ENCODE measurements at regions not wholly inside any gene's neighbourhood (a gene's known extent, or its start where the extent isn't known, plus 50 kb on each side); places are given as distances from the start of the nearest gene placed in this dataset.

DNA sequence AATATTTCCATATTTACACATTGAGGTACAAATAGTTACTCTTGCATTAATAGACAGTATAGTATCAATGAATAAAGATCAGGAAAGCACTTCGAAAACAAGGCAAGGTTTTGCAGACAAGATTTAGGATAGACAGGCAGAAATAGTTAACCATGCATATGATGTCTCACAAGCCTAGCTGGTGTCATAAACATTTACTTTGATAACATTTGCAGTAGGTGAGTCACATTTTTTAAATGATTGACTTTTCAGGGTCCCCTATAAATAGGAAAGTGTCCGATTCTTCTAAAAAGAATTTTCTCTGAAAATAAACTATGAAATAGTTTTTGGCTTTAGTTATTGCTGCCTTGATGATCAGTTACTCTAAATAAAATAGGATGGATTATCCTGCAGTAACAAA is 162.1 kb downstream of the SNX18 start:
- H3K9me3 ChIP-seq = no peaks in the 10 kb centered on the region
- no peaks in the 10 kb centered on the region for H3K36me3 ChIP-seq
- WGBS = 91% methylated on average over 2 of the region's 2 CpGs
- H3K27ac ChIP-seq = no peak overlapping the region
- no peak overlapping the region for H3K4me3 ChIP-seq
- H3K4me1 ChIP-seq = no peaks in the 10 kb centered on the region
- no peak for TF ChIP-seq EP300 (IDR thresholded peaks at IDR 0.05)
- no peak for TF ChIP-seq POLR2A (IDR thresholded peaks at IDR 0.05)
- TF ChIP-seq, protein P1, sequence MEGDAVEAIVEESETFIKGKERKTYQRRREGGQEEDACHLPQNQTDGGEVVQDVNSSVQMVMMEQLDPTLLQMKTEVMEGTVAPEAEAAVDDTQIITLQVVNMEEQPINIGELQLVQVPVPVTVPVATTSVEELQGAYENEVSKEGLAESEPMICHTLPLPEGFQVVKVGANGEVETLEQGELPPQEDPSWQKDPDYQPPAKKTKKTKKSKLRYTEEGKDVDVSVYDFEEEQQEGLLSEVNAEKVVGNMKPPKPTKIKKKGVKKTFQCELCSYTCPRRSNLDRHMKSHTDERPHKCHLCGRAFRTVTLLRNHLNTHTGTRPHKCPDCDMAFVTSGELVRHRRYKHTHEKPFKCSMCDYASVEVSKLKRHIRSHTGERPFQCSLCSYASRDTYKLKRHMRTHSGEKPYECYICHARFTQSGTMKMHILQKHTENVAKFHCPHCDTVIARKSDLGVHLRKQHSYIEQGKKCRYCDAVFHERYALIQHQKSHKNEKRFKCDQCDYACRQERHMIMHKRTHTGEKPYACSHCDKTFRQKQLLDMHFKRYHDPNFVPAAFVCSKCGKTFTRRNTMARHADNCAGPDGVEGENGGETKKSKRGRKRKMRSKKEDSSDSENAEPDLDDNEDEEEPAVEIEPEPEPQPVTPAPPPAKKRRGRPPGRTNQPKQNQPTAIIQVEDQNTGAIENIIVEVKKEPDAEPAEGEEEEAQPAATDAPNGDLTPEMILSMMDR (IDR thresholded peaks at IDR 0.05) = no peak
- TF ChIP-seq POLR2AphosphoS5 (IDR thresholded peaks at IDR 0.05) = no peak
- no peak for DNase-seq (ENCODE audit: low spot score in 2 of 2)
- no peaks in the 10 kb centered on the region for H3K27me3 ChIP-seq

DNA sequence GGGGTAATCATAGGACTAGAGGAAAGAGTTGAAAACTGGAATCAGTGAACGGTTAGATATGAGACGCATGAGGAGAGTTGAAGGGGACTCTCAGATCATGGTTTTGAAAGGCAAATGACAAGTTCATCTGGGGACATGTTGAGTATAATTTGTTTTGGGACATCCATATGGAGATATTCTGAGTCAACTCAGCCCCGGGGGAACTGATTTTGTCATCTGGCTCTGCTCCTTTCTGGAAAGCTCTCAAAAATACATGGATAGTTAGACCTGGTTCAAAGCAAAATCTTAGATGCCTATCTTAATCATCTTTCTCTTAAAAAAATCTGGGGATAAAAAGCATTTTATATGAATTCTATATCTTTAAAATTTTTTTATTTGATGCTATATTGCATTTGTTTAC is 161.2 kb downstream of the SNX18 start:
- no peaks in the 10 kb centered on the region for H3K4me1 ChIP-seq
- no peak overlapping the region for H3K27ac ChIP-seq
- H3K9me3 ChIP-seq = no peaks in the 10 kb centered on the region
- 48% methylated on average over 3 of the region's 3 CpGs for WGBS
- H3K4me3 ChIP-seq = no peak overlapping the region
- no peaks in the 10 kb centered on the region for H3K27me3 ChIP-seq
- no peak for TF ChIP-seq POLR2A (IDR thresholded peaks at IDR 0.05)
- TF ChIP-seq, protein P1 (IDR thresholded peaks at IDR 0.05) = no peak
- no peak for TF ChIP-seq POLR2AphosphoS5 (IDR thresholded peaks at IDR 0.05)
- TF ChIP-seq EP300 (IDR thresholded peaks at IDR 0.05) = no peak
- DNase-seq (ENCODE audit: low spot score in 2 of 2) = no peak
- H3K36me3 ChIP-seq = no peaks in the 10 kb centered on the region

DNA sequence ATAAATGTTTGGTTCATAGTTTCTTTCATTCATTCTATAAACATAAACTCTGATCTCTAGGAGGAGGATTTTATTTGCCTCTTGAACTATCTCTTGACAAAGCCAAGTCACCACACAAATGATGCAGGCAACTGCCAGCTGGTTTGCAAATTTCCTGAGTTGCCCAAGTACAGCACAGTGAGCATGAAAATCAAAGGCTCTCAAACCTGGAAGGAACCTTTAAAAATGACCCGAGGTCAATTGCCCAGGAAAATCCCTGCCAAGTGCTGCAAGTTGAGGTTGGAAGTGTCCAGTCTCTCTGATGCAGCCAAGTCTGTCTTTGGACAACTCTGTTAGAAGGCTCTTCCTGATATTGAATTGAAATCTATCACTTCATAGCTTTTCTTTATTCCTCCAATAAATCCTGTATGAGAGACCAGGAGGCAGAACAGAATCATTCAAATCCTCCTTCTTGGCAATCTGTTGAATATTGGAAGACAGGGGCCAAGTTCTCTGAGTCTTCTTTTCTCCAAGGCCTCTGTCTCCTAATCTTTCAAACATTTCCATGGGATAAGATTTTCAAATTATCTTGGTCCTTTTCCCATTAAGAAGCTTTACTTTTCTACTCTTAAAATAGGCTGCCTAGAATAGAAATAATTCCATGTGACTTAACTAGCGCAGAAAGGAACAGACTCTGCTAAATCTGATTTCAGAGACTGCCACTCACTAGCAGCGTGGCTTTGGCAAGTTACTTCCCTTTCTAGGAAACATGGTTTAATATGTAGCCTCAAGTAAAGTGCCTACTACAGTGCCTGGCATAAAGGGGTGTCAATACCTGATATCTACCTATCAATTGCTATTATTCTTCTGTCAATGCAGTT is 159.2 kb downstream of the SNX18 start:
- no peaks in the 10 kb centered on the region for H3K36me3 ChIP-seq
- H3K27me3 ChIP-seq = no peaks in the 10 kb centered on the region
- DNase-seq (ENCODE audit: low spot score in 2 of 2) = no peak
- H3K27ac ChIP-seq = no peak overlapping the region
- WGBS = 59% methylated on average over 3 of the region's 3 CpGs
- TF ChIP-seq POLR2A (IDR thresholded peaks at IDR 0.05) = no peak
- TF ChIP-seq, protein P1 (IDR thresholded peaks at IDR 0.05) = no peak
- no peak for TF ChIP-seq EP300 (IDR thresholded peaks at IDR 0.05)
- H3K4me3 ChIP-seq = no peak overlapping the region
- H3K9me3 ChIP-seq = no peaks in the 10 kb centered on the region
- peaks cover 5% of the 10 kb centered on the region for H3K4me1 ChIP-seq

DNA sequence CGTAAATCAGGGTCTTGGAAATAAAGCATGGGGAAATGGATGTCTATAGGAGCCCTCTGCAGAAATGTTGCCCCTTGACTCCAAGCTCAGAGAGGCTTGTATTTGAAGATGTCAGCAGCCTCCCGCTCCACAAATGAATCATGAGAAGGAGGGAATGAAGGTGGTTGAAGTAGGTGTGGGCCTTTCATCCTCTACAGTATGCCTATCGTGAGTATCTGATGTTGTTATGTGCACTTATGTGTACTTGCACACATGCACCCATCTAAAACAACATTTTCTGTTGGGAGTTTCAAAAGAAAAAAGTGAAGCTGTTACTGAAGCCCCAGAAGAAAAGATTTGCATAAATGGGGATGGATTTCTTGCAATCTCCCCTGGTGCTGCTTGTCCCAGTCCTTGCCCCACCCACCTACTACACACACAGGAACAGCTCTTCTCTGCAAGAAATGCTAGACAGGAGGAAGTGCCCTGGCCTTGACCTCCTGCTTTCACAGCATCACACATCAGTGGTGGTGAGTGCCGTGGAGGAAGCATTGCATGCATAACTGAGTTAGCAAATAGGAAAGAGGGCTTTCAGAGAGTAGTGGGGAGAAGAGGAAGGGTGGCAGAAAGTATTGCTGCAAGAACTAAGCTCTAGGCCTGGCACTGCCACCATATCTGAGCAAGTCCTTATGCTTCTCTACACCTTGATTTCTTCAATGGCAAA is 156.1 kb downstream of the SNX18 start:
- H3K36me3 ChIP-seq = no peaks in the 10 kb centered on the region
- H3K9me3 ChIP-seq = no peaks in the 10 kb centered on the region
- peaks cover 20% of the 10 kb centered on the region for H3K4me1 ChIP-seq
- H3K4me3 ChIP-seq = no peak overlapping the region
- H3K27me3 ChIP-seq = no peaks in the 10 kb centered on the region
- TF ChIP-seq POLR2AphosphoS5 (IDR thresholded peaks at IDR 0.05) = no peak
- no peak for TF ChIP-seq EP300 (IDR thresholded peaks at IDR 0.05)
- no peak for TF ChIP-seq POLR2A (IDR thresholded peaks at IDR 0.05)
- TF ChIP-seq, protein P1 (IDR thresholded peaks at IDR 0.05) = no peak
- H3K27ac ChIP-seq = no peak overlapping the region
- no peak for DNase-seq (ENCODE audit: low spot score in 2 of 2)
- WGBS = 86% methylated on average over 4 of the region's 4 CpGs

DNA sequence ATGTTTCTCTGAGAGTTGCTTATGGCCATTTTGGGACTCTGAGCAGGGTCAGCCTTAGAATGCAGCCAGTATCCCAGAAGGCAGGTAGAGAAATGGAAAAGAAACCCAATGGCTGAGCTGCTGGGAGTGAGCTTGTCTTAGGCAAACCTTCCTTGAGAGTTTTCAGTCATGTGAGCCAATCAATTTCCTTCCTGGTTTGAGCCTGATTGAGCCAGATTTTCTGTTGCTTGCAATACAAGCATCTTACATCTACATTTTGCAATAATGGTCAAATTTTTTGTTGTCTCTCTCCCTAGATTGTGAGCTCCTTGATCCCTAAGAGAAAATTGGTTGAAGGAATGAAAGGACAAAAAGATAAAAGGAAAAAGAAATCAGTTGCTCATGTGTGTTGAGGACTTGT is 155.3 kb downstream of the SNX18 start:
- no peaks in the 10 kb centered on the region for H3K27me3 ChIP-seq
- no peaks in the 10 kb centered on the region for H3K9me3 ChIP-seq
- H3K36me3 ChIP-seq = no peaks in the 10 kb centered on the region
- no peak for DNase-seq (ENCODE audit: low spot score in 2 of 2)
- no peak overlapping the region for H3K4me3 ChIP-seq
- H3K4me1 ChIP-seq = peaks cover 20% of the 10 kb centered on the region
- no peak overlapping the region for H3K27ac ChIP-seq
- no peak for TF ChIP-seq EP300 (IDR thresholded peaks at IDR 0.05)
- no peak for TF ChIP-seq POLR2AphosphoS5 (IDR thresholded peaks at IDR 0.05)
- no peak for TF ChIP-seq POLR2A (IDR thresholded peaks at IDR 0.05)
- TF ChIP-seq, protein P1 (IDR thresholded peaks at IDR 0.05) = no peak

Data from suprapubic skin (tissue), 4 donors.